Suprapubic skin (tissue), 4 donors: ENCODE measurements at regions not wholly inside any gene's neighbourhood (a gene's known extent, or its start where the extent isn't known, plus 50 kb on each side); places are given as distances from the start of the nearest gene placed in this dataset.
A peak's percentile ranks its signal among the peaks of the same experiment; 100 is the strongest.

Source experiments
- DNase-seq, 2 donors: peaks; one replicate each; pipeline ENCODE4 v3.0.0-alpha.2; 2019; ENCODE audit warnings: low spot score in 2 of 2
- H3K27ac ChIP-seq: fragments of 200-600 bp; sonication (generic); one replicate; pipeline ENCODE4 v1.5.1; 2019
- H3K27me3 ChIP-seq: fragments of 200-600 bp; sonication (generic); one replicate; pipeline ENCODE4 v1.5.1; 2019
- H3K36me3 ChIP-seq: fragments of 200-600 bp; sonication (generic); one replicate; pipeline ENCODE4 v1.5.1; 2019
- H3K4me1 ChIP-seq: fragments of 200-600 bp; sonication (generic); one replicate; pipeline ENCODE4 v1.5.1; 2019
- H3K4me3 ChIP-seq: fragments of 200-600 bp; sonication (generic); one replicate; pipeline ENCODE4 v1.5.1; 2019; ENCODE audit warnings: mild to moderate bottlenecking
- H3K9me3 ChIP-seq: fragments of 200-600 bp; sonication (generic); one replicate; pipeline ENCODE4 v1.5.1; 2019
- EP300 ChIP-seq: sonication (generic); formaldehyde crosslinking; IDR thresholded peaks from one replicate; pipeline ENCODE4 v1.6.1; 2017; ENCODE audit warnings: antibody characterized with exemption
- POLR2A ChIP-seq, 2 donors: fragments of 450-650 bp; IDR thresholded peaks; one replicate each; pipeline ENCODE4 v1.6.1; 2017; ENCODE audit warnings: antibody characterized with exemption in 2 of 2, mild to moderate bottlenecking in 2 of 2, moderate library complexity in 2 of 2
- POLR2AphosphoS5 ChIP-seq, 3 donors: sonication (generic); formaldehyde crosslinking; IDR thresholded peaks; one replicate each; pipeline ENCODE4 v1.6.1; 2017; ENCODE audit warnings: antibody characterized with exemption in 3 of 3
- WGBS: methylation state at CpG from one replicate; pipeline ENCODE4 v1.1.5; 2018; 5-methylcytosine and 5-hydroxymethylcytosine counted together
- TF ChIP-seq, protein P1 (sequence below), 2 donors: fragments of 200-600 bp in 1 of 2; fragments of 450-650 bp in 1 of 2; sonication (generic) in 1 of 2; IDR thresholded peaks; one replicate each; pipeline ENCODE4 v1.5.1; 2016 to 2019; ENCODE audit warnings: antibody characterized with exemption in 2 of 2, mild to moderate bottlenecking in 1 of 2, moderate library complexity in 1 of 2

DNA sequence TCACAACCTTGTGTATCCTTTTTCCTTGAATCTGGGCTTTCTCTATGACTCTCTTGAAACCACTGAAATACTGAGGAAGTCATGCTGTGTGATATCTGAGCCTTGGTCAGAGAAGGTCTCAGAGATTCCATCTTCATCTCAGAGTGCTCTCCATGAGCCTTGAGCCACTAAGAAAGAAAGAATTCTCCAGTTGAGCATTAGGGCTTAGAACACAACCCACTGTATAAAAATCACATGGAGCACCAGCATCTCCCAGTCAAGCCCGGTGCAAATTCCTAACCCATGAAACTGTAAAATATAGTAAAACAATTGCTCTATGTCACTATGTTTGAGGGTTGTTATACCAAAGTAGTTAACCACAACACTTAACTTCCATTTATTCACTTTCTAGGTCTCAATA, 181.4 kb downstream of the MOXD1 start:
- Histone ChIP-seq H3K27me3 (no peaks in the 10 kb centered on the region), H3K27ac (no peak overlapping the region), H3K4me3 (no peak overlapping the region), H3K9me3 (no peaks in the 10 kb centered on the region), H3K36me3 (no peaks in the 10 kb centered on the region), H3K4me1 (no peaks in the 10 kb centered on the region)
- WGBS: 100% methylated on average over 1 of the region's 1 CpG
- TF ChIP-seq POLR2AphosphoS5 (IDR thresholded peaks at IDR 0.05): no peak
- TF ChIP-seq EP300: no peak
- TF ChIP-seq, protein P1, sequence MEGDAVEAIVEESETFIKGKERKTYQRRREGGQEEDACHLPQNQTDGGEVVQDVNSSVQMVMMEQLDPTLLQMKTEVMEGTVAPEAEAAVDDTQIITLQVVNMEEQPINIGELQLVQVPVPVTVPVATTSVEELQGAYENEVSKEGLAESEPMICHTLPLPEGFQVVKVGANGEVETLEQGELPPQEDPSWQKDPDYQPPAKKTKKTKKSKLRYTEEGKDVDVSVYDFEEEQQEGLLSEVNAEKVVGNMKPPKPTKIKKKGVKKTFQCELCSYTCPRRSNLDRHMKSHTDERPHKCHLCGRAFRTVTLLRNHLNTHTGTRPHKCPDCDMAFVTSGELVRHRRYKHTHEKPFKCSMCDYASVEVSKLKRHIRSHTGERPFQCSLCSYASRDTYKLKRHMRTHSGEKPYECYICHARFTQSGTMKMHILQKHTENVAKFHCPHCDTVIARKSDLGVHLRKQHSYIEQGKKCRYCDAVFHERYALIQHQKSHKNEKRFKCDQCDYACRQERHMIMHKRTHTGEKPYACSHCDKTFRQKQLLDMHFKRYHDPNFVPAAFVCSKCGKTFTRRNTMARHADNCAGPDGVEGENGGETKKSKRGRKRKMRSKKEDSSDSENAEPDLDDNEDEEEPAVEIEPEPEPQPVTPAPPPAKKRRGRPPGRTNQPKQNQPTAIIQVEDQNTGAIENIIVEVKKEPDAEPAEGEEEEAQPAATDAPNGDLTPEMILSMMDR (IDR thresholded peaks at IDR 0.05): no peak
- TF ChIP-seq POLR2A (IDR thresholded peaks at IDR 0.05): no peak
- no peak for DNase-seq

DNA sequence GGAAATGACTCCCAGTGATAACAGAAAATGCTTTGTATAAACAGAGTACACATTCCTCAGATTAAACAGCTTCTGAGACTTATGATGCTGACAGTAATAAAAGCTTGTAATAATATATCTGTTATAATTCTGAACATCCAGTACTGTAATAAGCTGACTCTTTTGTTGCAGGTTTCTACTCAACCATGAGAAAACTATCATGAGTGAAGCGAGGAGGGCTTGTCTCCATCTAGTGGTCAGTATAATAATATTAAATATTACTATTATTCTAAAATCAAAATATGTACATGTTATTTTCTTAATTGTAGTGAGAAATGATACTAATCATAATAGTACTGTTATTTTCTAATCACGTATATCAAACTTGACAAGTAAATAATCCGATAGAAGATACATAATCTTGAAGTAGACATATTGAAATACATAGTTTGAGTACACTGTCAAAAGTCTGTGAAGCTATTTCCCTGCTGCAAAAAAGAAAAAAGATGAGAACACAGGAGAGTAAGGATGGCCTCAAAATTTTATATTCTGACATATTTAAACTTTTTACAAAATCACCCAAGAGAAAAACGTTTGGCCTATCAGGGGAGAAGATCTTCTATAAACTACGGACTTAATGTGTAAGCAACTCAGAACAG, 183.1 kb downstream of the MOXD1 start:
- Histone ChIP-seq H3K27ac (no peak overlapping the region), H3K27me3 (no peaks in the 10 kb centered on the region), H3K9me3 (no peaks in the 10 kb centered on the region), H3K4me3 (no peak overlapping the region), H3K36me3 (no peaks in the 10 kb centered on the region), H3K4me1 (no peaks in the 10 kb centered on the region)
- TF ChIP-seq, protein P1 (IDR thresholded peaks at IDR 0.05): peak in 1 of 2 donors; percentile 24
- TF ChIP-seq POLR2AphosphoS5 (IDR thresholded peaks at IDR 0.05): no peak
- no peak for TF ChIP-seq POLR2A (IDR thresholded peaks at IDR 0.05)
- no peak for TF ChIP-seq EP300
- DNase-seq: no peak
- 55% methylated on average over 5 of the region's 5 CpGs for WGBS

DNA sequence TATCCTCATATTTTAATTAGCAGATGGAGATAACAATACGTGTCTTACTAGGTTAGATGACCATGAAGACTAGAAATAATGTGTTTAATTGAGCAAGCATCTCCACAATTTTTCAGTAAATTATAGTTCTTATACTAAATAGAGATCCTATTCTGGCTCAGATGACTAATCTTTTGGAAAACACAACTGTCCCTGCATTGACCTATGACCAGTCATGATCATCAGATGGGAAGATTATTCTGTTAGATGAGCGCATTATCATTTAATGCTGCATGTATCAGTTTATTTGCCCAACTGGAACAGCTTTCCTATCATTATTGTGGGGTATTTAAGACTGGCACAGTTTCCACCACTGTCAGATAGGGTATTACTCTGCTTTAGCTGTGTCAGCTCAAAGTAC, 185.5 kb downstream of the MOXD1 start:
- no peaks in the 10 kb centered on the region for H3K36me3 ChIP-seq
- H3K4me1 ChIP-seq: no peaks in the 10 kb centered on the region
- WGBS: 82% methylated on average over 2 of the region's 2 CpGs
- no peaks in the 10 kb centered on the region for H3K9me3 ChIP-seq
- no peak for DNase-seq
- H3K4me3 ChIP-seq: no peak overlapping the region
- no peaks in the 10 kb centered on the region for H3K27me3 ChIP-seq
- H3K27ac ChIP-seq: no peak overlapping the region
- TF ChIP-seq, protein P1 (IDR thresholded peaks at IDR 0.05): no peak
- TF ChIP-seq POLR2A (IDR thresholded peaks at IDR 0.05): no peak
- no peak for TF ChIP-seq EP300
- TF ChIP-seq POLR2AphosphoS5 (IDR thresholded peaks at IDR 0.05): no peak

DNA sequence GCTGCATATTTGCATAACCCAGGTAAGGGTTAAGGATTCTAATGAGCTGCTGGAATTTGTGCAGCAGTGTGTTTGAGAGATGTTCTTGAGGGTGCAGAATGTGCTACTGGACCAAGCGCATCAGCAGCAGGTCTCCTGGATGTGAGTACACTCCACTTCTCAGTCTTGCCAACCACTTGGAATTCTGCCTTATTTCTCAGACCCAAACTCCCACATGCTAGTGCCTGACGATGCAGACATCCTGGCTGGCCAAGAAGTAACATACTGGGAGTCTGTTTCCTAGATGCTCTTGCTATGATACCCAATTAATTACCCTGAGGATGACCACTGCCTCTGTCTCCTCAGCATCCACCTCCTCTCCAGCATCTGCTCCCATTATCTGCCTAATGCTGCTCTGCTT, 186.6 kb downstream of the MOXD1 start:
- Histone ChIP-seq H3K36me3 (no peaks in the 10 kb centered on the region), H3K27ac (no peak overlapping the region), H3K4me1 (no peaks in the 10 kb centered on the region), H3K27me3 (no peaks in the 10 kb centered on the region), H3K4me3 (no peak overlapping the region), H3K9me3 (no peaks in the 10 kb centered on the region)
- 64% methylated on average over 2 of the region's 2 CpGs for WGBS
- DNase-seq: no peak
- TF ChIP-seq POLR2A (IDR thresholded peaks at IDR 0.05): no peak
- TF ChIP-seq, protein P1 (IDR thresholded peaks at IDR 0.05): no peak
- no peak for TF ChIP-seq EP300
- no peak for TF ChIP-seq POLR2AphosphoS5 (IDR thresholded peaks at IDR 0.05)

DNA sequence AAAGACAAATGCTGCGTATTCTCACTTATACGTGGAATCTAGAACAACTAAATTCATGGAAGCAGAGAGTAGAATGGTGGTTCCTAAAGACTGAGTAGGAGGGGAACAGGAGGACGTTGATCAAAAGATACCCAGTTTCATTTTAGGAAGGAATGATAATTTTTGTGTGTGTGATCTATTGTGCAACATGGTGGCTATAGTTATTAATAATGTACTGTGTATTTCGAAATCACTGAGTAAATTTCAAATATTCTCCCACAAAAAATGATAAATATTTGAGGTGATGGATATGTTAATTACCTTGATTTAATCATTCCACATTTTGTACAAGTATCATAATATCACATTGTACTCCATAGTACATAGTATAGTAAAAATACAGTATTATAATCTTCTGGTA, 187.5 kb downstream of the MOXD1 start:
- no peaks in the 10 kb centered on the region for H3K36me3 ChIP-seq
- WGBS: 64% methylated on average over 4 of the region's 4 CpGs
- H3K4me3 ChIP-seq: no peak overlapping the region
- H3K27ac ChIP-seq: no peak overlapping the region
- H3K9me3 ChIP-seq: no peaks in the 10 kb centered on the region
- H3K4me1 ChIP-seq: no peaks in the 10 kb centered on the region
- no peak for DNase-seq
- TF ChIP-seq POLR2A (IDR thresholded peaks at IDR 0.05) (no peak), EP300 (no peak), POLR2AphosphoS5 (IDR thresholded peaks at IDR 0.05) (no peak)
- TF ChIP-seq, protein P1 (IDR thresholded peaks at IDR 0.05): no peak
- H3K27me3 ChIP-seq: no peaks in the 10 kb centered on the region
